ENCODE measurements at regions not wholly inside any gene's neighbourhood (a gene's known extent, or its start where the extent isn't known, plus 50 kb on each side); places are given as distances from the start of the nearest gene placed in this dataset.

- CTCF ChIA-PET = no interaction called here
- Mint-ChIP-seq H3K36me3 (peaks cover 34% of the 10 kb centered on the region), H3K9me3 (peaks cover 44% of the 10 kb centered on the region), H3K27me3 (ENCODE audit: low read depth) (no peaks in the 10 kb centered on the region; the same call in 1 of the 2 replicates), H3K4me3 (no peak overlapping the region), H3K4me1 (peaks cover 40% of the 10 kb centered on the region), H3K27ac (no peak overlapping the region)
- TF ChIP-seq SMAD4 (CRISPR knock-in tag; IDR thresholded peaks at IDR 0.05) (no peak), FOXP4 (CRISPR knock-in tag; IDR thresholded peaks at IDR 0.05) (no peak), GTF2I (CRISPR knock-in tag; conservative IDR thresholded peaks at IDR 0.05) (no peak), ZNF416 (CRISPR knock-in tag; IDR thresholded peaks at IDR 0.05) (no peak), HMGA2 (CRISPR knock-in tag; IDR thresholded peaks at IDR 0.05) (no peak), FOXP1 (CRISPR knock-in tag; IDR thresholded peaks at IDR 0.05; ENCODE audit: borderline replicate concordance) (no peak), SOX15 (CRISPR knock-in tag; IDR thresholded peaks at IDR 0.05) (no peak), ZSCAN18 (CRISPR knock-in tag; IDR thresholded peaks at IDR 0.05) (no peak), NFATC4 (CRISPR knock-in tag; IDR thresholded peaks at IDR 0.05) (no peak), KAT7 (CRISPR knock-in tag; IDR thresholded peaks at IDR 0.05; ENCODE audit: borderline replicate concordance) (no peak), NFYB (CRISPR knock-in tag; conservative IDR thresholded peaks at IDR 0.05; ENCODE audit: low read depth) (no peak)
- no peak for ATAC-seq
- no peak for DNase-seq (ENCODE audit: low spot score)
- POLR2A ChIA-PET = no interaction called here
These were observed 392.3 kb upstream of the NECTIN3 start for GRCh38 chr3:110679285-110679684.

- H3K27ac Mint-ChIP-seq = no peak overlapping the region
- H3K4me3 Mint-ChIP-seq = no peak overlapping the region
- TF ChIP-seq NR2C2 (CRISPR knock-in tag; IDR thresholded peaks at IDR 0.05) (no peak), ZNF232 (CRISPR knock-in tag; IDR thresholded peaks at IDR 0.05) (no peak), HMGA2 (CRISPR knock-in tag; IDR thresholded peaks at IDR 0.05) (no peak), NFATC4 (CRISPR knock-in tag; IDR thresholded peaks at IDR 0.05) (no peak), PRRX2 (CRISPR knock-in tag; IDR thresholded peaks at IDR 0.05) (no peak), GTF2I (CRISPR knock-in tag; conservative IDR thresholded peaks at IDR 0.05) (no peak), HMGXB4 (CRISPR knock-in tag; IDR thresholded peaks at IDR 0.05) (no peak), JAZF1 (CRISPR knock-in tag; IDR thresholded peaks at IDR 0.05) (no peak), E2F1 (CRISPR knock-in tag; IDR thresholded peaks at IDR 0.05) (no peak), MYBL2 (CRISPR knock-in tag; IDR thresholded peaks at IDR 0.05) (no peak), USF2 (CRISPR knock-in tag; IDR thresholded peaks at IDR 0.05) (no peak)
- peaks cover 24% of the 10 kb centered on the region for H3K36me3 Mint-ChIP-seq
- H3K27me3 Mint-ChIP-seq (ENCODE audit: low read depth) = no peaks in the 10 kb centered on the region; the same call in 1 of the 2 replicates
- H3K4me1 Mint-ChIP-seq = peaks cover 51% of the 10 kb centered on the region
- DNase-seq (ENCODE audit: low spot score) = no peak
- ATAC-seq = no peak
- POLR2A ChIA-PET = no interaction called here
- H3K9me3 Mint-ChIP-seq = peaks cover 33% of the 10 kb centered on the region
- CTCF ChIA-PET = no interaction called here
These were observed 391.2 kb upstream of the NECTIN3 start for GRCh38 chr3:110680450-110680849.

Measured in WTC11 (cell line).